Gastrocnemius medialis (tissue), 4 donors: ENCODE measurements at regions not wholly inside any gene's neighbourhood (a gene's known extent, or its start where the extent isn't known, plus 50 kb on each side); places are given as distances from the start of the nearest gene placed in this dataset.

ENCODE experiments used
- POLR2A ChIP-seq, 2 donors: fragments of 450-650 bp; IDR thresholded peaks; one replicate each; pipeline ENCODE4 v1.6.1; 2017; ENCODE audit warnings: antibody characterized with exemption in 2 of 2, mild to moderate bottlenecking in 2 of 2, moderate library complexity in 2 of 2
- TF ChIP-seq, protein P1 (sequence below), 5 experiments: fragments of 450-650 bp in 3 of 5; fragments of 200-600 bp in 2 of 5; sonication (generic) in 2 of 5; IDR thresholded peaks in 4 of 5; conservative IDR thresholded peaks in 1 of 5; 1 replicate in 4 of 5; 2 replicates in 1 of 5; pipeline ENCODE4 v1.5.1; 2016 to 2019; ENCODE audit warnings: antibody characterized with exemption in 5 of 5, mild to moderate bottlenecking in 3 of 5, moderate library complexity in 3 of 5

DNA sequence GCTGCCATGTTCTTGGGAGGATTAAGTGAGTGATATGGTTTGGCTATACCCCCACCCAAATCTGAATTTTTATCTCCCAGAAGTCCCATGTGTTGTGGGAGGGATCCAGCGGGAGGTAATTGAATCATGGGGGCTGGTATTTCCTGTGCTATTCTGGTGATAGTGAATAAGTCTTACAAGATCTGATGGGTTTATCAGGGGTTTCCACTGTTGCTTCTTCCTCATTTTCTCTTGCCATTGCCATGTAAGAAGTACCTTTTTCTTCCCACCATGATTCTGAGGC is 291.4 kb downstream of the KCNS3 start:
- TF ChIP-seq, protein P1, sequence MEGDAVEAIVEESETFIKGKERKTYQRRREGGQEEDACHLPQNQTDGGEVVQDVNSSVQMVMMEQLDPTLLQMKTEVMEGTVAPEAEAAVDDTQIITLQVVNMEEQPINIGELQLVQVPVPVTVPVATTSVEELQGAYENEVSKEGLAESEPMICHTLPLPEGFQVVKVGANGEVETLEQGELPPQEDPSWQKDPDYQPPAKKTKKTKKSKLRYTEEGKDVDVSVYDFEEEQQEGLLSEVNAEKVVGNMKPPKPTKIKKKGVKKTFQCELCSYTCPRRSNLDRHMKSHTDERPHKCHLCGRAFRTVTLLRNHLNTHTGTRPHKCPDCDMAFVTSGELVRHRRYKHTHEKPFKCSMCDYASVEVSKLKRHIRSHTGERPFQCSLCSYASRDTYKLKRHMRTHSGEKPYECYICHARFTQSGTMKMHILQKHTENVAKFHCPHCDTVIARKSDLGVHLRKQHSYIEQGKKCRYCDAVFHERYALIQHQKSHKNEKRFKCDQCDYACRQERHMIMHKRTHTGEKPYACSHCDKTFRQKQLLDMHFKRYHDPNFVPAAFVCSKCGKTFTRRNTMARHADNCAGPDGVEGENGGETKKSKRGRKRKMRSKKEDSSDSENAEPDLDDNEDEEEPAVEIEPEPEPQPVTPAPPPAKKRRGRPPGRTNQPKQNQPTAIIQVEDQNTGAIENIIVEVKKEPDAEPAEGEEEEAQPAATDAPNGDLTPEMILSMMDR (IDR thresholded peaks at IDR 0.05 in 4 of 5, conservative IDR thresholded peaks at IDR 0.05 in 1 of 5) = no peak
- TF ChIP-seq POLR2A (IDR thresholded peaks at IDR 0.05) = no peak
